HG03135 (cell line): ENCODE measurements at regions not wholly inside any gene's neighbourhood (a gene's known extent, or its start where the extent isn't known, plus 50 kb on each side); places are given as distances from the start of the nearest gene placed in this dataset.

Experiments
- ATAC-seq: cut with Tn5 transposase; IDR thresholded peaks from one replicate; pipeline ENCODE4 v1.9.1; 2021; ENCODE audit warnings: mild to moderate bottlenecking, moderate library complexity; ENCODE audit not compliant: unreplicated experiment

- ATAC-seq: no peak
Measured at GRCh38 chr6:19312241-19312978, 524.8 kb upstream of the ID4 start.

DNA sequence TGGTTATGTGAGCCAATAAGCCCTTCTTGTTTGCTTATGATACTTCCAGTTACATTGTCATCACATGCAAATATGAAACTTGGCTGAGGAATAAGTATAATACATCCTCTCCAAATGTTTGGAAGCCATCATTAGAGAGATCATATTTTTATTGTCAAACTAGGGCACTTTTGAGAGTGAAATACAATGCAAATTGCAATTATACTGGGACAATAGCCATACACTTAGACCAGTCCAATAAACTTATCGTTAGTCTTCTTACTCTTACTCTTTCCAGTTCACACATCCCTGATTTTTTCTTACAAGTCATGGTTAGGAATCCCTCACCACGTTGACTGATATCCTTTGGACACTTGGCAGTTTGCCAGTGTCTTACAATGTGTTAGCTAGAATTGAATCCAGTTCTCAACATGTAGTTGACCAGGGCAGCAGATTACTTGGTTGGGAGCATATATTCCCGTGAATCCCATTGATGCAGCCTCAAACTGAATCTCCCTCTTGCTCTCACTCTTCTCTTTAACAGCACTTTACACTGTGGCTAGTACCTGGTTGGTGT is 519.7 kb upstream of the ID4 start:
- ATAC-seq: no peak

GRCh38 chr6:19319005-19319404 is 518.2 kb upstream of the ID4 start:
- no peak for ATAC-seq

GRCh38 chr6:19320111-19320581 is 517.0 kb upstream of the ID4 start:
- ATAC-seq: no peak

- ATAC-seq: no peak
Measured at GRCh38 chr6:19322691-19323485, 514.3 kb upstream of the ID4 start.

DNA sequence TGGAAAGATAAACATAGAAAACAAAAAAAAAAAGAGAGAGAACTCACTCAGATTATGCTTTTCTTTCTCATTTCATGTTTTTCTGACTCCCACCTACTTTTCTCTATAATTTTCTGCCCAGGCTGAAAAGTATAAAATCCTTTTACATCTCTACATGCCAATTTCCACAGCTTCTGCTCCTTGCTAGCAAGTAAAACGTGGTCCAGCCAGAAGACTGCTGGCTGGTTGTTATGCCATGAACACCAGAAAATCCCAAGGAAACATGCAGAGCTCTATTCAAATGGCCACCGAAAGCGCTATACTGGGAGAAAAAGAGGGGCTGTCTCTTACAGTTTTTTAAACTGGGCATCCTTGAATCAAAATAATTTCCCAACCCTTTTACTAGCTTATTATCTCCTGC is 512.8 kb upstream of the ID4 start:
- no peak for ATAC-seq

GRCh38 chr6:19325335-19325789 is 511.8 kb upstream of the ID4 start:
- no peak for ATAC-seq

GRCh38 chr6:19327241-19327640 is 509.9 kb upstream of the ID4 start:
- ATAC-seq: no peak

- ATAC-seq: no peak
Measured at GRCh38 chr6:19327661-19328060, 509.5 kb upstream of the ID4 start.

GRCh38 chr6:19329078-19329477 is 508.1 kb upstream of the ID4 start:
- no peak for ATAC-seq

GRCh38 chr6:19331089-19331488 is 506.1 kb upstream of the ID4 start:
- no peak for ATAC-seq

GRCh38 chr6:19332806-19333460 is 504.2 kb upstream of the ID4 start:
- no peak for ATAC-seq

GRCh38 chr6:19333936-19334335 is 503.2 kb upstream of the ID4 start:
- ATAC-seq: no peak

- no peak for ATAC-seq
Measured at GRCh38 chr6:19336579-19336978, 500.6 kb upstream of the ID4 start.

DNA sequence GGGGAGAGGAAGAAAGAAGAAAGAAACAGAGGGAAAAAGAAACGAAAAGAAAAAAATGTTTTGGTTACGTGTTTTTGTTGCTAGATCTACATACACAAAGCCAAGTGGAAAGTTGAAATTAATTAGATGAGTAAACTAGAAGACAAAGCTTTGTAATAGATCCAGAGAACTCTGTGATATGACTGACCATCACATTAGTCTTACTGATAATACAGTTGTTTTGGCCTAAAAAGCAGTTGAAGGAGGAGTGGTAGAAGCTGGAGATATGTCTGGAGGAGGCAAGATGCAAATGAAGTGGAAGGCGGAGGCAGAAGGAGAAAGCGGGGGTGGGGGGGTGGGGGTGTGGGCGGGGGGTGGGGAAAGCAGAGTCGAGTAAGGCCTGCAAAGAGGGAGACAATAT is 500.1 kb upstream of the ID4 start:
- ATAC-seq: no peak

GRCh38 chr6:19342616-19343015 is 494.6 kb upstream of the ID4 start:
- no peak for ATAC-seq

GRCh38 chr6:19349429-19349828 is 487.7 kb upstream of the ID4 start:
- no peak for ATAC-seq

DNA sequence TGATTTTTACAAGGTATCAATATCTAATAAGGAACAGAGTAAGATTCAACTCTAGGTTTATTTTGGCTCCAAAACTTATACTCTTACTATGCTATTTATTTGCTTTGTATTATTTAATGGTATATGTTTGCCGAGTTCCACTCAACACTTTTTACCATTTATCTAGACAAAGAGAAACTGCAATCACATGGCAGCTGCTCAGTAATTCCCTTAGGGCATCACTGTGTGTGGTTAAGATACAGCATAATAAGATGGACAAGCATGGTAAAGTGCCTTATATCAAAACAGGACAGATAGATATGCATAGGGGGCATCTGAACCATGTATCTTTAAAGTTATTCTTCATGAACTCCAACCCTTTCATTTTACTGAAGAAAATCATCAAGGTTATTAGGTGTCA is 483.0 kb upstream of the ID4 start:
- ATAC-seq: no peak

- no peak for ATAC-seq
Measured at GRCh38 chr6:19356692-19357091, 480.5 kb upstream of the ID4 start.

DNA sequence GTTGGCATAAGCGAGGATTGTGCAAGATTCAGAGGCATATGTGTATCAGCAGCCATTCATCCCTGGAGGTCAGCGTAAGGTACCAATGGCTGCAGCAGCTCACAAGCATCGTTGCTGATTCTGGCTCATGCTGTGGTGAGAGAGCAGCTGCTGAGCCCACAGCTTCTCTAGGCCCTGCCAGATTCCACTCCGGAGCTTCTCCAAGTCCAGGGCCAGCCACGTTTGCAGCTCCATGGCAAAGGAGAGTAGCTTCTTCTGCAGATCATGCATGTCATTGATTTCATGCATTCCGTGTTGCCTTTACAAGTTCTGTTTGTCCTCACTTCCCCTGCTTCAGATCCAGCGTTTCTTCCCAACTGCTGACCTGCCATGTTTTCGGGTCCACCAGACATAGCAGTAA is 474.8 kb upstream of the ID4 start:
- no peak for ATAC-seq

GRCh38 chr6:19368511-19368910 is 468.7 kb upstream of the ID4 start:
- no peak for ATAC-seq
